ENCODE measurements at regions not wholly inside any gene's neighbourhood (a gene's known extent, or its start where the extent isn't known, plus 50 kb on each side); places are given as distances from the start of the nearest gene placed in this dataset.

GRCh38 chr2:212931271-212931670, 220.1 kb downstream of the IKZF2 start:
- H3K4me1 ChIP-seq (ENCODE audit: insufficient read depth, low read length, poor library complexity, severe bottlenecking): no peaks in the 10 kb centered on the region
- H2AFZ ChIP-seq (ENCODE audit: low read length): no peak overlapping the region
- ChIA-PET CTCF (ENCODE audit: unreplicated experiment) (no interaction called here), POLR2A (interaction anchor here (0.6 kb wide), 1 partner anchor 62 kb away, joined by 3 read pairs; no protein-coding TSS in a partner anchor)
- no TSS peak for BruUV-seq (replicated peaks)
- no peaks in the 10 kb centered on the region for H3K9me2 ChIP-seq (ENCODE audit: insufficient read depth, low read length)
- no peaks in the 10 kb centered on the region for H4K20me1 ChIP-seq (ENCODE audit: insufficient read depth, low read length)
- no peak for DNase-seq (ENCODE audit: low spot score)
- TF ChIP-seq EZH2phosphoT487 (IDR thresholded peaks at IDR 0.05; ENCODE audit: borderline replicate concordance, low read depth, low read length) (no peak), CTCF (conservative IDR thresholded peaks at IDR 0.05; ENCODE audit: low read length) (no peak)
- no peak overlapping the region for H3K4me2 ChIP-seq (ENCODE audit: low read length)
- intact Hi-C loops (cut with micrococcal nuclease; ENCODE audit: unreplicated experiment): no loop called here
- no peaks in the 10 kb centered on the region for H3K9me3 ChIP-seq (ENCODE audit: low read length)
- no peaks in the 10 kb centered on the region for H3K79me2 ChIP-seq (ENCODE audit: insufficient read depth, low read depth, low read length)
- no peaks in the 10 kb centered on the region for H3K36me3 ChIP-seq (ENCODE audit: insufficient read depth, low read length)
- no peak overlapping the region for H3K27ac ChIP-seq (ENCODE audit: low read depth, low read length, poor library complexity, severe bottlenecking)
- no peak overlapping the region for H3K4me3 ChIP-seq (ENCODE audit: low read depth, low read length, poor library complexity, severe bottlenecking)

GRCh38 chr2:212930556-212931260, 220.7 kb downstream of the IKZF2 start:
- Histone ChIP-seq H3K27ac (ENCODE audit: low read depth, low read length, poor library complexity, severe bottlenecking) (no peak overlapping the region), H3K9me3 (ENCODE audit: low read length) (no peaks in the 10 kb centered on the region), H3K79me2 (ENCODE audit: insufficient read depth, low read depth, low read length) (no peaks in the 10 kb centered on the region), H3K36me3 (ENCODE audit: insufficient read depth, low read length) (no peaks in the 10 kb centered on the region), H3K4me1 (ENCODE audit: insufficient read depth, low read length, poor library complexity, severe bottlenecking) (no peaks in the 10 kb centered on the region), H3K4me2 (ENCODE audit: low read length) (no peak overlapping the region), H2AFZ (ENCODE audit: low read length) (no peak overlapping the region), H4K20me1 (ENCODE audit: insufficient read depth, low read length) (no peaks in the 10 kb centered on the region), H3K4me3 (ENCODE audit: low read depth, low read length, poor library complexity, severe bottlenecking) (no peak overlapping the region), H3K9me2 (ENCODE audit: insufficient read depth, low read length) (no peaks in the 10 kb centered on the region)
- DNase-seq (ENCODE audit: low spot score): no peak
- no TSS peak for BruUV-seq (replicated peaks)
- ChIA-PET CTCF (ENCODE audit: unreplicated experiment) (no interaction called here), POLR2A (interaction anchor here (0.6 kb wide), 1 partner anchor 61 kb away, joined by 3 read pairs; no protein-coding TSS in a partner anchor)
- intact Hi-C loops (cut with micrococcal nuclease; ENCODE audit: unreplicated experiment): no loop called here
- no peak for TF ChIP-seq EZH2phosphoT487 (IDR thresholded peaks at IDR 0.05; ENCODE audit: borderline replicate concordance, low read depth, low read length)

GRCh38 chr2:212929971-212930370, 221.4 kb downstream of the IKZF2 start:
- no peaks in the 10 kb centered on the region for H3K36me3 ChIP-seq (ENCODE audit: insufficient read depth, low read length)
- H3K4me1 ChIP-seq (ENCODE audit: insufficient read depth, low read length, poor library complexity, severe bottlenecking): no peaks in the 10 kb centered on the region
- no peaks in the 10 kb centered on the region for H3K9me3 ChIP-seq (ENCODE audit: low read length)
- TF ChIP-seq EZH2phosphoT487 (IDR thresholded peaks at IDR 0.05; ENCODE audit: borderline replicate concordance, low read depth, low read length) (no peak), CTCF (conservative IDR thresholded peaks at IDR 0.05; ENCODE audit: low read length) (no peak)
- POLR2A ChIA-PET: interaction anchor here (0.5 to 0.7 kb wide), 3 partner anchors 8 to 169 kb away, joined by 3 to 4 read pairs (median 3); no protein-coding TSS in a partner anchor
- DNase-seq (ENCODE audit: low spot score): no peak
- H3K4me3 ChIP-seq (ENCODE audit: low read depth, low read length, poor library complexity, severe bottlenecking): no peak overlapping the region
- no peaks in the 10 kb centered on the region for H3K9me2 ChIP-seq (ENCODE audit: insufficient read depth, low read length)
- H3K79me2 ChIP-seq (ENCODE audit: insufficient read depth, low read depth, low read length): no peaks in the 10 kb centered on the region
- intact Hi-C loops (cut with micrococcal nuclease; ENCODE audit: unreplicated experiment): no loop called here
- no peak overlapping the region for H3K4me2 ChIP-seq (ENCODE audit: low read length)
- H4K20me1 ChIP-seq (ENCODE audit: insufficient read depth, low read length): no peaks in the 10 kb centered on the region
- H3K27ac ChIP-seq (ENCODE audit: low read depth, low read length, poor library complexity, severe bottlenecking): no peak overlapping the region
- H2AFZ ChIP-seq (ENCODE audit: low read length): no peak overlapping the region
- BruUV-seq (replicated peaks): no TSS peak
- CTCF ChIA-PET (ENCODE audit: unreplicated experiment): no interaction called here
